ENCODE measurements at regions not wholly inside any gene's neighbourhood (a gene's known extent, or its start where the extent isn't known, plus 50 kb on each side); places are given as distances from the start of the nearest gene placed in this dataset.

- no peaks in the 10 kb centered on the region for H3K36me3 Mint-ChIP-seq (ENCODE audit: low read depth)
- CTCF ChIA-PET: no interaction called here
- DNase-seq: no peak
- intact Hi-C loops (cut with micrococcal nuclease): no loop called here
- no peak for ATAC-seq (ENCODE audit: low read depth)
- POLR2A ChIA-PET: no interaction called here
- TF ChIP-seq CTCF (IDR thresholded peaks at IDR 0.05): no peak
- peaks cover 3% of the 10 kb centered on the region for H3K27me3 Mint-ChIP-seq
- no peak overlapping the region for H3K4me3 Mint-ChIP-seq
- no peaks in the 10 kb centered on the region for H3K4me1 Mint-ChIP-seq
- no peaks in the 10 kb centered on the region for H3K9me3 Mint-ChIP-seq
- no peak overlapping the region for H3K27ac Mint-ChIP-seq
Measured at GRCh38 chr14:32014498-32014897, 62.6 kb upstream of the ARHGAP5 start.

- intact Hi-C loops (cut with micrococcal nuclease): no loop called here
- Mint-ChIP-seq H3K27ac (no peak overlapping the region), H3K27me3 (peaks cover 3% of the 10 kb centered on the region), H3K9me3 (no peaks in the 10 kb centered on the region), H3K4me3 (no peak overlapping the region), H3K4me1 (no peaks in the 10 kb centered on the region), H3K36me3 (ENCODE audit: low read depth) (no peaks in the 10 kb centered on the region)
- ChIA-PET CTCF (no interaction called here), POLR2A (no interaction called here)
- no peak for TF ChIP-seq CTCF (IDR thresholded peaks at IDR 0.05)
- ATAC-seq (ENCODE audit: low read depth) (no peak), DNase-seq (no peak)
Measured at GRCh38 chr14:32015166-32015565, 61.9 kb upstream of the ARHGAP5 start.

GRCh38 chr14:32017587-32017986 is 59.5 kb upstream of the ARHGAP5 start:
- no peak overlapping the region for H3K4me3 Mint-ChIP-seq
- intact Hi-C loops (cut with micrococcal nuclease): no loop called here
- no peaks in the 10 kb centered on the region for H3K4me1 Mint-ChIP-seq
- no peak for DNase-seq
- no peaks in the 10 kb centered on the region for H3K9me3 Mint-ChIP-seq
- H3K36me3 Mint-ChIP-seq (ENCODE audit: low read depth): no peaks in the 10 kb centered on the region
- H3K27me3 Mint-ChIP-seq: peaks cover 3% of the 10 kb centered on the region
- ChIA-PET CTCF (no interaction called here), POLR2A (no interaction called here)
- ATAC-seq (ENCODE audit: low read depth): no peak
- TF ChIP-seq CTCF (IDR thresholded peaks at IDR 0.05): no peak
- H3K27ac Mint-ChIP-seq: no peak overlapping the region

- DNase-seq (no peak), ATAC-seq (ENCODE audit: low read depth) (no peak)
- no peak for TF ChIP-seq CTCF (IDR thresholded peaks at IDR 0.05)
- H3K36me3 Mint-ChIP-seq (ENCODE audit: low read depth): no peaks in the 10 kb centered on the region
- ChIA-PET POLR2A (no interaction called here), CTCF (no interaction called here)
- no peaks in the 10 kb centered on the region for H3K4me1 Mint-ChIP-seq
- intact Hi-C loops (cut with micrococcal nuclease): no loop called here
- H3K27ac Mint-ChIP-seq: no peak overlapping the region
- peaks cover 3% of the 10 kb centered on the region for H3K27me3 Mint-ChIP-seq
- H3K9me3 Mint-ChIP-seq: no peaks in the 10 kb centered on the region
- H3K4me3 Mint-ChIP-seq: no peak overlapping the region
Measured at GRCh38 chr14:32018391-32019092, 58.6 kb upstream of the ARHGAP5 start.

- no peaks in the 10 kb centered on the region for H3K36me3 Mint-ChIP-seq (ENCODE audit: low read depth)
- ChIA-PET POLR2A (no interaction called here), CTCF (no interaction called here)
- no peak for DNase-seq
- no peak overlapping the region for H3K4me3 Mint-ChIP-seq
- no peak for ATAC-seq (ENCODE audit: low read depth)
- intact Hi-C loops (cut with micrococcal nuclease): no loop called here
- H3K4me1 Mint-ChIP-seq: no peaks in the 10 kb centered on the region
- H3K27me3 Mint-ChIP-seq: peaks cover 3% of the 10 kb centered on the region
- no peak overlapping the region for H3K27ac Mint-ChIP-seq
- TF ChIP-seq CTCF (IDR thresholded peaks at IDR 0.05): no peak
- no peaks in the 10 kb centered on the region for H3K9me3 Mint-ChIP-seq
Measured at GRCh38 chr14:32019276-32019675, 57.8 kb upstream of the ARHGAP5 start.

All from activated B cell treated with CpG ODN at 0.5 μM for 24 hours (primary cell).